GM19240 (cell line): ENCODE measurements at regions not wholly inside any gene's neighbourhood (a gene's known extent, or its start where the extent isn't known, plus 50 kb on each side); places are given as distances from the start of the nearest gene placed in this dataset.
"Not testable (repeated sequence)": the region's sequence is repeated elsewhere in the genome, so short reads cannot be mapped to it uniquely, and the experiment has no call there.

Experiments used
- DNase-seq: peaks from one replicate; pipeline ENCODE4 v3.0.0; 2011; ENCODE audit warnings: low spot score; ENCODE audit not compliant: insufficient read length

- DNase-seq: no peak
Observed at GRCh38 chr7:91355695-91356435, 91.6 kb downstream of the FZD1 start.

GRCh38 chr7:91356915-91357314 is 92.7 kb downstream of the FZD1 start:
- no peak for DNase-seq

- no peak for DNase-seq
Observed at GRCh38 chr7:91357379-91357778, 93.1 kb downstream of the FZD1 start.

GRCh38 chr7:91357901-91358300 is 93.7 kb downstream of the FZD1 start:
- no peak for DNase-seq

- DNase-seq: no peak
Observed at GRCh38 chr7:91358303-91358702, 94.1 kb downstream of the FZD1 start.

GRCh38 chr7:91365097-91365496 is 100.9 kb downstream of the FZD1 start:
- not testable (repeated sequence) for DNase-seq

GRCh38 chr7:91366091-91366490 is 101.9 kb downstream of the FZD1 start:
- DNase-seq: no peak

GRCh38 chr7:91367812-91368578 is 103.8 kb downstream of the FZD1 start:
- no peak for DNase-seq

- DNase-seq: no peak
Observed at GRCh38 chr7:91372323-91372722, 108.1 kb downstream of the FZD1 start.

GRCh38 chr7:91373111-91373800 is 109.0 kb downstream of the FZD1 start:
- DNase-seq: no peak

GRCh38 chr7:91374321-91374989 is 110.2 kb downstream of the FZD1 start:
- DNase-seq: no peak

- DNase-seq: no peak
Observed at GRCh38 chr7:91375378-91375777, 111.1 kb downstream of the FZD1 start.

GRCh38 chr7:91378131-91378530 is 113.9 kb downstream of the FZD1 start:
- no peak for DNase-seq

- no peak for DNase-seq
Observed at GRCh38 chr7:91379236-91379635, 115.0 kb downstream of the FZD1 start.

- DNase-seq: no peak
Observed at GRCh38 chr7:91379991-91380390, 115.8 kb downstream of the FZD1 start.

- no peak for DNase-seq
Observed at GRCh38 chr7:91383053-91383904, 119.0 kb downstream of the FZD1 start.

- DNase-seq: no peak
Observed at GRCh38 chr7:91383905-91384274, 119.7 kb downstream of the FZD1 start.

- DNase-seq: not testable (repeated sequence)
Observed at GRCh38 chr7:91394757-91395156, 130.5 kb downstream of the FZD1 start.

GRCh38 chr7:91395313-91395712 is 131.1 kb downstream of the FZD1 start:
- not testable (repeated sequence) for DNase-seq

- DNase-seq: no peak
Observed at GRCh38 chr7:91397096-91397495, 132.9 kb downstream of the FZD1 start.

- DNase-seq: no peak
Observed at GRCh38 chr7:91397612-91398011, 133.4 kb downstream of the FZD1 start.
